SKM-1 (cell line): ENCODE measurements at regions not wholly inside any gene's neighbourhood (a gene's known extent, or its start where the extent isn't known, plus 50 kb on each side); places are given as distances from the start of the nearest gene placed in this dataset.

Experiments used
- DNase-seq: peaks from one replicate; lab custom pipeline; 2025; ENCODE audit not compliant: unreplicated experiment; lab: John Stamatoyannopoulos, UW

DNA sequence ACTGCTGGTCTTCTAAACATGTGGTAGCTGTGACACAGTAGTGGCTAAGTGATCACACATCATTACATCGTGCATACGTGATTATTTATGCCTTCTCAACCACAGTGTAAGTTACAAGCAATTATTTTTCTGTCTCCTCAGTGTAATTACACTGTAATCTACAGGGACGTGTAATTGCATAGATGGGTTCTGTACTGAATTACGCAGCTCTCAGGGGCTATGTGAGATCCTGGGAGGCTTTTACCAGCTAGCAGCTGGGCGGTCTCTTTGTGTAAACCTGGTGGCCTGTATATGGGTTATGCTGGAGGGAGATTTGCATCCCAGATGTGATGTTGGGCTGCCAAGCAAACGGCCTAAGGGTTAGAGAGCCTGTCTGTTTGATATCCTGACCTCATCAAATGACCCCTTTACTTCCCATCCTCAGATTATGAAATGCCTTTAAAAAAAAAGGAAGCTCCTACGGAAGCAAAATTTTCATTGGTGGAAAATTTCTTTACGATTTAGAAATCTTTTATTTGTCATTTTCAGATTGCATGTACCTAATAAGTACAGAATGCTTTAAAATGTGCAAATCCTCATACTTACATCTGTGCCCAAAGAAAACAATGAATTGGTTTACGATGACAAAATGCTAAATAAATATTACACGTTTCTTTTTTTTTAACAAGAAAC is 402.8 kb upstream of the JAG1 start:
- DNase-seq = no peak

GRCh38 chr20:11077226-11077625 is 403.4 kb upstream of the JAG1 start:
- DNase-seq = no peak

- no peak for DNase-seq
These were observed 406.2 kb upstream of the JAG1 start for GRCh38 chr20:11080010-11080409.

DNA sequence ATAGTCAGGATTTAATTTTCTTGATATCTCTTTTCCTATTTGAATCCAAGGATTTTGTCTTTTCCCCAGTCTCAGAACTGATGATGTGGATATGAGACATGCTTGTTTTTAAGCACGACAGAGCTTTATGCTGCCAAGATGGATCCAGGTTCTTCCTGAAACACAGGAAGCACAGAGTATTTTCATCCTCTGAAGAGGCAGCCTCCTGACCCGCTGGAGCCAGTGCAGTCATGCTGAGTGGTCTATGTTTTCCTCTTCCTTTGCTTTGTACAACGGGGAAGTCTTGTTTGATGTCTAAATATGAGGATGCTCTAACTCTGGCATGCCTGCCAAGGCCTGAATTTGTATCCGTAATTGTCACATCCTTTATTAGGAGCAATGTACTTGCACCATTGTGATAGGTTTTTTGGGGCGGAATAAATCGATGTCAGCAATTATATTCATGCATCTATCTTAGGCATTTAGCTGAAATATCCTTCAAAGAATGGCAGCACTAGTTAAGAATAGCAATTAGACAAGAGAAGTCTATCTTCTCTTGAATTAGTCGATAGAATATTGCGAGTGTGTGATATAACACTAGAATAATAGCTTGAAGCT is 407.1 kb upstream of the JAG1 start:
- no peak for DNase-seq

DNA sequence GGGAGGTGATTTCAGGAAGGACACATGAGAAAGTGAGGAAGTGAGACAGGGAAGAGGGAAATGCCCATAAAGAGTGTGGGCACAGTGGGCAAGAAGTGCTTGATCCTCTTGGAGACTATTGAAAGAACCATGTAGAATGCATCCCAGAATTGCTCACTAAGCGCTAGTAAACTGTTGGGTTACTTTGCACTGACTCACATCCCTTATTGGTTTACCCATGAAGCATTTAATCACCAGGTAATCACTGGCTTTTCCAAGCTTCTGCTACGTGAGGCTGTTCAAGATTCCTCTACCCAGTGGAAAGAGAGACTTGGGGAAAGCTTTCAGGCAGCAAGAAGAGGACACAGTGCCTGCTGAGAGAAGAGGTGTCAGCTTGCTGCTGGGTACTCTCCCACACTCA is 410.0 kb upstream of the JAG1 start:
- DNase-seq = no peak

DNA sequence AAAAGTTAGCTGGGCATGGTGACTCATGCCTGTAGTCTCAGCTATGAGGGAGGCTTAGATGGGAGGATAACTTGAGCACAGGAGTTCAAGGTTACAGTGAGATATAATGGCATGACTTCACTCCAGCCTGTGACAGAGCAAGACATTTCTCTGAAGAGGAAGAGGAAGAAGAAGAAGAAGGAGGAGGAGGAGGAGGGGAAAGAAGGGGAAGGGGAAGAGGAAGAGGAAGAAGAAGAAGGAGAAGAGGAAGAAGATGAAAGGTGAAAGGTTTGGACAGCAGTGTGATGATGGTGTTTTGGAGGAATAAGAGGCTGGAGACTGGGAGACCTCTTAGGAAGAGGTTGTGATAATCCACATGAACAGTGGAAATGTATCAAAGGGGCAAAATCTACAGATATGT is 410.7 kb upstream of the JAG1 start:
- DNase-seq = no peak

DNA sequence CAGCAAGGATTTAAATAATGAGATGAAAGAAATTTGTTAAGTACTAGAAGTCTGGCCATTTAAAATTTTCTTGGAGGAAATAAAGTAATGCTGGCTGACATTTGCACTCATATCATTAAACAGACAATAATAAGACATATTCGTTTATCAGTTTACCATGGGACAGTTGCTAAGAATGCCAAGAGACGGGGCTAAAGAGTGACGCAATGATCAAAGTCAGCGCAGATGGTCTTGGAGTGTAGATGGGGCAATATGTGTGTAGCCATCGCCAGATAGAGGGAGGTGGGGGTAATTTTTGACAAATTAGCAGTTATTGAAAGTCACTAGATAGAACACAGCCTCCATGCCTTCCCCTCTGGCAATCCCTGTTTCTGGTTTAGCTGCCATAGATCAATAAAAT is 413.2 kb upstream of the JAG1 start:
- no peak for DNase-seq

GRCh38 chr20:11090751-11091150 is 417.0 kb upstream of the JAG1 start:
- no peak for DNase-seq

- no peak for DNase-seq
These were observed 417.7 kb upstream of the JAG1 start for GRCh38 chr20:11091511-11091910.

GRCh38 chr20:11092151-11092550 is 418.4 kb upstream of the JAG1 start:
- no peak for DNase-seq

- no peak for DNase-seq
These were observed 420.4 kb upstream of the JAG1 start for GRCh38 chr20:11094196-11094595.

DNA sequence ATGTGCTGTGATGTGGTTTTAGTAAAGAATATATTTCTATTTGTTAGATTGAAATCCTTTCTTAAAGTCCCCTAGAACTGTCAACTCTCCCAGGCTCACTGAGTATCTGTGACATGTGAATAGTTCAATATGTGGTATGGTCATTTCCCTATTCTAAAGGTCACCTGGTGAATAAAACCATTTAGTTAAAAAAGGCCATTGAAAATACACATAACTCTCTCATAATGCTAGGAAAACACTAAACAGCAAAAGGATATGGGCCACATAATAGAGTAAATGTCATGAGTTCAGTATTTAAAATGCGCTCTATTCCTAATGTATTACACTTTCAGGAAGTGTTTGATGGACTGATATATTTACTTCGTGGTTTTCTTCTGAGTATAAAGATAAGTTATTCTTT is 420.9 kb upstream of the JAG1 start:
- no peak for DNase-seq

DNA sequence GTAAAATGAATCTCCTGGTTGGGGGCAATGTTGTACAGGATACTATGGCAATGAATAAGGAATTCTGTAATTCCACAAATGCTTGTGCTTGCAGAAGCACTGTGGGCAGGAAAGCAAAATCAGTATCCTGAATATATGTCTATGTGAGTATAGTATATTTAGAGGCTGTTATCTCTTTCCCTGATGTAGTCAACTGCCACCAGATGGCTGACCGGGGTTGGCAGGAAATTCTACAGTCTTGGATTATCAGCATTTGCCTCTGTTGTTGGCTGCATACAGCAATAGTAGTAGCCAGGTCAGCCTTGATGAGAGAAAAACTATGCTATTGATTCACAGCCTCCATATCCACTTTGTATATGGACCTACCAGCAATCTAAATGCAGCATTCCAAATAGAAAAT is 425.1 kb upstream of the JAG1 start:
- DNase-seq = no peak

- DNase-seq = no peak
These were observed 427.4 kb upstream of the JAG1 start for GRCh38 chr20:11101243-11101642.

DNA sequence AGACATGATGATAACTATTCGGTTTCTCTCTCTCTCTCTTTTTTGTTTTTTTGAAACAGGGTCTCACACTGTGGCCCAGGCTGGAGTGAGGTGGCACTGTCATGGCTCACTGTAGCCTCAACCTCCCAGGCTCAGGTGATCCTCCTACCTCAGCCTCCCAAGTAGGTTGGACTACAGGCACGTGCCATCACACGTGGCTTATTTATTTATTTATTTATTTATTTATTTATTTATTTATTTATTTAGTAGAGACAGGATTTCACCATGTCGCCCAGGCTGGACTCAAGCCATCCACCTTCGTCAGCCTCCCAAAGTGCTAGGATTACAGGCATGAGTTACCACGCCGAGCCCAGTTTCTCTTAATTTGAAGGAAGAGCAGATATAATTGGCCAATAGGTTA is 427.9 kb upstream of the JAG1 start:
- DNase-seq = no peak

- no peak for DNase-seq
These were observed 430.1 kb upstream of the JAG1 start for GRCh38 chr20:11103866-11104265.

DNA sequence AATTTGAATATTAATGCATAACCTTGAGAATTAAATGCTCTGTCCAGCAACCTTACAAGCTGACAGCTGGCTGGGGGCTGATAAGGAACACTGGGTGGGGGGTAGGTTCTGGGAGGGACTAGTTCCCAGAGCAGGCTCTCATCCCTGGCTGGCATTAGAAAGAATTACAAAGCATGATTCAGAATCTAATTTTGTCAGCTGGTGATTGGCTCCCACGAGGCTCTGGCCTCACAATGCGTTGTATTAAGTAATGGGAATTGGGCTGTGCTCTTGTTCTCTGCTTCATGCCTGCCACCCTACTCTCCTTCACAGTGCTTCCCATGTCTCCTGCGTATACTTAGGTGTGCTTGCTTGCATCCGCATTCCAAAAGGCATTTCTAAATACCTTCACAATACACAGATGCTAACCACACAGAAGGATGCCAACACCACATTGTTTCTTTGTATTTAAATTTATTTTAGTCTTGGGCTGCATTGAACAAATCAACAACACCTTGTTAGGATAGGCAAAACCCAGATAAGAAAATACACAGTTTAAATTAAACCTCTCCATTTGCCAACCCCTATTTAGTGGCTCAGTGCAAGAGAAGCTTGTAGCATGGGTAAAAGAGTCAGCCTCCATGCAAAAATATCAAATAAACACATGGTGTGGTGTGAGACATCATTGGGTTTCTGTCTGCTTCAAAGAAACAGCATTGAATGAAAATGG is 434.5 kb upstream of the JAG1 start:
- DNase-seq = no peak

DNA sequence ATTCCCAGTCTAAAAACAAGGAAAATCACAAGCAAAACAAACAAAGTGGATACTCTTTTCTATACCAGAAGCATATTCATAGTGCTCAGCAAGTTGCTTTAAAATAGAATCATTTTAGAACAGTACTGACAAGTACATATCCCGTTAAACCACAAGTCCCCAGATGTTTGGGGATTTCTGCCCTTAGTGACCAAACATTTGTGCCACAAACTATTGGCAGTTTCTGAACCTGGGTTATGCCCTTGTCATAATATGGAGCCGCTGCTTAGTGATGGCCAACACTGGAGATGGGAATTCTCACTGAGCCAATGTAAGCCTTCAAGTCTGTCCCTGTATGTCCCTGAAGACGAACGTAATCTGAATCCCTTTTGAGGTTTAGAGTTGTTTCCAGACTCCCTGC is 436.7 kb upstream of the JAG1 start:
- DNase-seq = no peak

- no peak for DNase-seq
These were observed 437.4 kb upstream of the JAG1 start for GRCh38 chr20:11111191-11111590.

DNA sequence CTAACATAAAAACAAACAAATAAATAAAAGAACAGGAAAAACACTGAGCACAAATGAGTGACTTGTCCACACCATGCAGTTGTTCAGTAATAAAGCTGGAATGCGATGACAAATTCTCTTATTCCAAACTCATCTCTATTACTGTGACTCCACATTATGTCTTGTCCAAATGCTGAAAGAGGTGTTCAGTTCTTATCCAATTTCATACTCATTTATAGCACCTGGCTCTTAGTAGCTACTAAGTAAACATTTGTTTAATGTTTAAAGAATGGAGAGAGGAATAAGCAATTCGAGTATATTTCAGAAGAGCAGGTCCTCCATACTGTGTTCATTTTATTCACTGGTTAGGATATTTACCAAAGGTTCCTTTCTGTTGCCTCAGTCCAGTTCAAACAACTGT is 439.0 kb upstream of the JAG1 start:
- DNase-seq = no peak

DNA sequence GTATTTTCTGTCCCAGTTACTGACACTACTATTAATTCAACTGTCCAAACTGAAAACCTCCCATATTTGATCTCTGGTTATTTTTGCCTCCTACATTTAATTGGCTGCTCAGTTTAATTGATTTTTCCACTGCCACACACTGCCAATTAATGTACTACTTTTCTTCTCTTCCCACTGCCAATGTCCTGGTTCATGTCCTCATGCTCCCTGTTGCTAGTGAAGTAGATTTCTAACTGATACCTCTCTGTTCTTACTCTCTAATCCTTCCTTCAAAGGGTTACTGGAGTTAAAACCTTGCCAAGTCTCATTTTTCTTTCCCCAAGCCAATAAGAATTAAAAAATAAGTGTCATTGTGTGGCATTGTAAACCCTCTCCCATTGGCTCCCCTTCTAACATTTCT is 440.6 kb upstream of the JAG1 start:
- DNase-seq = no peak

GRCh38 chr20:11117808-11118528 is 444.2 kb upstream of the JAG1 start:
- no peak for DNase-seq
